ENCODE measurements at regions not wholly inside any gene's neighbourhood (a gene's known extent, or its start where the extent isn't known, plus 50 kb on each side); places are given as distances from the start of the nearest gene placed in this dataset.

DNA sequence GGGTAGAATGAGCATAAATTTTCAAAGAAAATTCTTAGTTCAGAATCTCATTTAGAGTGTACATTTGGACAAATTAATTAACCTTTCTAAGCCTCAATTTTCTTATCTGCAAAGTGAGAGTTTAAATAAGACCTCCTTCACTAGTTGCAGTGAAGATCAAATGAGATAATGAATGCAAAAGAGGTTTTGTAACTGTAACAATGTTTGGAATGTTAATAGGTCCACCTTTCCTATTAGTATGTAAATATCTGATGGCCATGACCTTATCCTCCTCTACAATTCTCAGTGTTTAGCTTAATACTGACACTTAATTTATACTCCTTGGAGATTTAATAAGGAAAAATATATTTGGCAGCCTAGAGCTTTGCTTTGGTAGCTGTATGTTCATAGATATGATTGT is 138.8 kb downstream of the GABRG1 start:
- DNase-seq (ENCODE audit: low read depth), result no peak

DNA sequence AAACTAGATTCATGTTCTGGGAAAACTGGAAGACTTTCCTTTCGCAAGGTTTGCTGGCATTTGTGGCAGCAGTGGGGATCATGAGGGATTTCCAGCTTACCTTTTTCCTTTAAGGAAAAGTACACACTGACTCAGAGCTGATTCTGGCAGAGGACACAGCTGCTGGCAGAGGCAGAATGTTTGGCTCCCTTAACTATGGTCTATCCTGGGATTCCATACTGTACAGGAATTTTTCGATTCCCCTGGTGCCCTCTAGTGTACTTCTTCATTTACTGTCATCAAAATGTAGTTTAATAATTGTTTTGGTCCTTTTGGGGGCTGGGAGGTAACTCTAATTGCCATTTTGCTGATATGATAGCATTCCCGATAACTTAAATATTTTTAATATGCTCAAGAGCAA is 152.7 kb downstream of the GABRG1 start:
- no peak for DNase-seq (ENCODE audit: low read depth)

DNA sequence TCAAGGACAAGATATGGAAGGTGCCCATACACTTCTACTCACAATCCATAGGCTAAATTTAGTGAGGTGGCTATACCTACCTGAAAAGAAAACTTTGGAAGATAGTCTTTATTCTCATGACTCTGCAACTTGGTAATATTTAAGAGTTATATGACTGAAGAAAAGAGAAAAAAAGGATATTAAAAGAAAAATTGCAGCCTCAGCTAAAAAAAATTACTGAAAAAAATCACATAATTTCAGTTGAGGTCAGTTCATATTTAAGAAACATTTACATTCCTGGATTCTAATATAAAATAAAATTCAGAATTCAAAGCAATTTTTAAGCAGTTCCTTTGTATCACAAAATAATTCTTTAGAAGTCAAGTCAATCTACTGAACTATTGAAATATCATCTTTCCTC is 166.5 kb downstream of the GABRG1 start:
- DNase-seq (ENCODE audit: low read depth), result no peak

DNA sequence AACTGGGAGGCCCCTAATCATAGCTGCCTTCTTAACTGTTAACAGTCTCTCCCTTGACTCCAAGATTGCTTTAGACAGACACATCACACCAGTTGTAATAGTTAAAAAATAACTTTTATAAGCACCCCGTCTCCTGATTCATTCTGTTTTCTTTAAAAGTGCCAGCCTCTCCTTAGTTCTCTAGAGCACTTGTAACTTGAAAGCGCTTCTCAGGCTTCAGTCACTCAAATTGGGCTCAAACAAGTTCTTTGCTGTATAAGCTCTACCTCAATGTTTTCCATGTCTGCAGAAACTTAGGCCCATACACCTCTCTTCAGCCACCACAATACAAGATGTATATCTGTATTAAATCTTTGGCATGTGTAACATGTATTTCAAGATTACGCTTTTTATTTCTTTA is 169.6 kb downstream of the GABRG1 start:
- no peak for DNase-seq (ENCODE audit: low read depth)

DNA sequence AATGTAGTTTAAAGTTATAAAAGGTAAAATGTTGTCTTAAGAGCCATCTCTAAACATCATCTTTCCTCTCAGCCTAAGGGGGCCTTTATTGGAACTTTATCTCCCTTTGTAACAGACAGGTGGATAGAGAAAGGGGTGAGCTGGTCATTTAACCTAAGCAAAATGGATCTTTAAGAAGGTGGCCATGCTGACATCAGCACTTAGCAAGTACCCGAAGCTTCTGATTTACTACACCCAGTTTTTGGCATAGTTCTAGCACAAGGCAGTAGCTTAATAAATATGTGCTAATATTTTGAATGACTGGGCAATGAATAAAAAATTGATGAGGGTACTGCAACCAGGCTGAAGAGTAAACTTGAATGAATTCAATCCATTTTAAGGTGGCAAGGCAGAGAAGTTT is 172.7 kb downstream of the GABRG1 start:
- no peak for DNase-seq (ENCODE audit: low read depth)

DNA sequence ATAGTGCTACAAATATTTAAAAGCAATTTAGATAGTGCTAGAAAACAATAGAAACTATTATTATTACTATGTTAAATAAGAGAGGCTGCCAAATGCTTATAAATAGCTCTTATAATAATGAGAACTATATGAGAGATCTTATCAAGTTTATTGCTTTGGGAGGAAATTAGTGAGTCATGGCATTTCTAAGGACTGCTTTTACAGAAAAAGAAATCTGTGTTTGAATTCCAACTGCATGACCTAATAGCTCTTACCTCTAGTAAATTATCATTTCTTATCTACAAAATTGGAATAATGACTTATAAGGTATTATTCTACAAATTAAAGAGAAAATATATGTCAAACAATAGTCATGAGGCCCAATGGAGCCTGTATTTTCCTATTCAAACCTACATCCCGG is 177.2 kb downstream of the GABRG1 start:
- peak; percentile 28 for DNase-seq (ENCODE audit: low read depth)

DNA sequence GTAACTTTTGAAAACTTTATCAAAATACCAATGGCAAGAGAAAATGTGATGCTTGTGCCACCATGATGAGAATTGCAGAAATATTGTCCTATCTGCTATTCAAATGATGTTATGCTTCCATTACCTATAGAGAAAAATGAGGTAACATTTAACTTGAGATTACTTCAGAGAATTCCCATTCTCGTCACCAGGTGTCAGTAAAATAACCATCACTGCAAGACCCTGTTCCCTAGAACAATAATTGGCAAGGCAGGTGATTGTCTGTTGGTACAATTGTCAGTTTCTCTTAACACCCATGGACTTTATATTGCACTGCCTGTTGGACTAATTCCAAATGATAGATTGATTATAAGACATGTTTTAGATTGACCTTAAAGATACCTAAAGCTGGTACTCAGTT is 179.9 kb downstream of the GABRG1 start:
- no peak for DNase-seq (ENCODE audit: low read depth)

DNA sequence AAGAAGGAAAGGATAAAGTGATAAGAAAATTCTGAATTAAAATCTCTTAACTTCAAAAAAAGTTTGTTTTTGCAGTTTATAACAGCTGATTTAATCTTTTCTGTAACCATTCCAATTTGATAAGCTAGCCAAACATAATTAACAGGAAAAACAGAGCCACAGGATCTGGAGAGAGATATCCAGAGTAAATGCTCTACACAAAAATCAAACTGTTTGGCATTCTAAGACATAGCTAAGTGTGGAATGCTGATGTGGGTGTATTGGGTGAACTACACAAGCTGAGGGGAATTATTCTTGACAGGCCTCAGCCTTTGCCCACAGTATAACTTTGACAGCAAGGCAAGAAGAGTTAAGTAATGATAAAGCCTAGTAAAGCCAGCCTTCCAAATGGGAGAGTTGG is 184.8 kb downstream of the GABRG1 start:
- DNase-seq (ENCODE audit: low read depth), result no peak

DNA sequence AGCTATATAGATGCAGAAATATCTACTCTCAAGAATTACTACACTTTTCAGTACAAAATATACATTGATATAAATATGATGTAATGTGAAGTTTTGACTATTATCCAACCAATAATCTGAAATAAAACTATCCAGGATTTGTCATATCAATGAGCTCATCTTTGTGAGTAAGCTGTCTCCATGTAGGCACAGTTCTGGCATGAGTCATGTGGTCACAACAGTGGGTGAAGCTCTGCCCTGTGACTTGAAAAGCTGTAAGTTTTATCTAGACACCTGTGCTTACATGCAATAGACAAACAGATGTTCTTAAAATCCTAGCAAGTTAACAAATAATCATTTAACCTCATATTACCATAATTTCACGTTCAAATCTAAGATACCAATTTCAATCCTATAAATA is 192.7 kb downstream of the GABRG1 start:
- DNase-seq (ENCODE audit: low read depth), result peak; percentile 3

DNA sequence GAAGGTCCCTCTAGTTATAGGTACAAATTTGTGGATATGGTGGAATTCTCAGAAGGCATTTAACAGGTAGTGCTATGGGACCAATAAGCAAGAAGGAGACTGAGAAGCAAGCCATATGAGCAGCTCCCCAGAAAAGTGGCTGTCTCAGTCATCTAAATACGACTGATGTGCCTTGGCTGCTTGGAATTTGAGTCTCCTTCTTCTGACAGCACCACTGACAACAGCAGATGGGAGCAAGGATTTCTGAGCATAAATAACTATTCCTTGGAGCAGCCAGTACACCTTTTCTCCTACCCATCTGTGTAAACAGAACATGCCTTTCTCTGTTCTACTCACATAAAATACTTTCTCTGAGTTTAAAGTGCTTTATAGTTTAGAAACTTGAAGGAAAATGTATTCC is 196.2 kb downstream of the GABRG1 start:
- no peak for DNase-seq (ENCODE audit: low read depth)

DNA sequence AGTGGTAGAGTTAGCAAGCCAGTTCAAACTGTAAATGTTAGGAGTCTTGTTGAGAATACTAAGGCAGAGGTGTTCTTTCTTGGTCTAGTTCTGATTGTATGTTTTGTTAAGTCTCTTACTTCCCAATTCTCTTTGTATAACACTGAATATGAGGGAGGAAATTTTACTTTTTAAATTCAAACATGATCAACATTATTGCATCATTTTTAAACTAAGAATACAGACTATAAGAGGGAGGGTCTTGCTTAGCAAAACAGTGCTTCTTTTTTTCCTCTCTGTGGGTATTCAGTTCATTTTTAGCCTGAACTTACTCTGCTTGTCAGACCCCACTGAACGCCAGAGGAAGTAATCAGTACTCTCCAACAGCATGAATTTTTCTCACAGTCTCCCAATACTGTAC is 198.0 kb downstream of the GABRG1 start:
- DNase-seq (ENCODE audit: low read depth), result no peak

DNA sequence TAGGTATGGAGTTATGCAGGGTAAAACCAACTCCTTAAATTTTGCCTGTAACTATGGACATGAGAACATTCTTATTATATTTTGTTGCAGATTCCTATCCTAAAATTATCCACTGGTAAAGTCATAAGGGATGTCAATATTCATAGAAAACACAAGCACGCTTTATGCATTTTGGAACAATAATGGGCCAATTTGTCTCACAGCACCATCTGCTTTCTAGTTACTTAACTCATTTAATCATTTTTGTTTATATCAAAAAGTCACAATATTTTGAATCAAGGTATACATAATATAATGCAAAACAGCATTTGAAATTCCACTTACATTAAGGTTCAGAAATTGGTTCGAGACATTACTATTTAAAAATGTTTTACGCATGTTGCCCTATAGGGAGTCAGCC is 203.0 kb downstream of the GABRG1 start:
- DNase-seq (ENCODE audit: low read depth), result no peak

DNA sequence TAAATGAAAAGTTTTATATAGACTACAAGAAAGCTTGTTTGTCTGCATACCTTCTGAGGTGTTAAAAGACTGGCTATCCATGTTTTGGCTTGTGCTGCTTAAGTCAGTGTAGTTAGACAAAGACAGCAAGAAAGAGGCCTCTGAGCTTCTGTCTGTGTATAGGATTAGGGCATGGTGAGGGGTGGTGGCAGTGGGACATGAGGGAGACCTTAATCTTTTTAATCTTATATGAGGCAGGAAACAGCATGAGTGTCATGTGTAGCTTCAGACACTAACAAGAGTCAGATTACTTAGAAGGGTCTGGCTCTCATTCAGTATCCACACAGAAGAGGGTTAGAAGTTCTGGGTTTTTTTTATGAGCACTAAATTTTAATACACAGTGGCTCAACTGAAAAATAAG is 213.3 kb downstream of the GABRG1 start:
- no peak for DNase-seq (ENCODE audit: low read depth)

DNA sequence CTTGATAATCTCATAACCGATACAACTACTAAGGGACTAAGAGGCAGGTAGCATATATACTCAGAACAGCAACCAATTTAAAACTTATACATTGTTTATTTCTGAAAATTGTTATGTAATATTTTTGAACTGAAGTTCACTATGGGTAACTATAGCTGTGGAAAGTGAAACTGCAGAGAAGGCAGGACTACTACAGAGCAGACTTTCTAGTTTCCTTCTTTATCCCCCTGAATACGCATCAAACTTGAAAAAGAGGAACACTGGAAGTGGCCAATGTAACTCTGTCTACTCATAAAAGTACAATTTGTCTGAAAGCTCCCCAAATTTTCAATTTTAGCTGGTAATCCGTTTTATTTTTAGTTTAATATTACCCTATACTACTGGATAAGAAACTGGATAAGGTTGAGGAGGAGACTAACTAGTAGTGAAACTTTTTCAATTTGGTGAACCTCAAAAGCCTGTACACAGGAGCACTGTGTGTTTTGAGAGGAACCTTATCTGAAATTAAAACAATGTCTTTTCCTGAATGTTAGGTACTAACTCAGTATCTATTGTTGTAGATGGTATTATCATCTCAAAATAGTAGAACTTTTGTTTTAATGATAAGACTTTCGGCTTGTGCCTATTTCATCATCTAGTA is 225.8 kb downstream of the GABRG1 start:
- DNase-seq (ENCODE audit: low read depth), result no peak

DNA sequence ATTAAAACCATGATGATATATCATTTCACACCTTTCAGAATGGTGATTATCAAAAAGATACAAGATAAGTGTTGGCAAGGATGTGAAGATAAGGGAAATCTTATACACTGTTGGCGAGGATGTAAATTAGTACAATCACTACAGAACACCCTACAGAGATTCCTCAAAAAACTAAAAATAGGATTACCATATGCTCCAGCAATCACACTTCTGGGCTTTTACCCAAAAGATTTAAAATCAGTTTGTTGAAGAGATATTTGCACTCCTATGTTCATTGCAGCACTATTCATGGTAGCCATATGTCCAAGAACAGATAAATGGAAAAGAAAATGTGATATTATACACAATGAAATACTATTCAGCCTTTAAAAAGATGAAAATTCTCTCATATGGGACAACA is 240.4 kb downstream of the GABRG1 start:
- no peak for DNase-seq (ENCODE audit: low read depth)

DNA sequence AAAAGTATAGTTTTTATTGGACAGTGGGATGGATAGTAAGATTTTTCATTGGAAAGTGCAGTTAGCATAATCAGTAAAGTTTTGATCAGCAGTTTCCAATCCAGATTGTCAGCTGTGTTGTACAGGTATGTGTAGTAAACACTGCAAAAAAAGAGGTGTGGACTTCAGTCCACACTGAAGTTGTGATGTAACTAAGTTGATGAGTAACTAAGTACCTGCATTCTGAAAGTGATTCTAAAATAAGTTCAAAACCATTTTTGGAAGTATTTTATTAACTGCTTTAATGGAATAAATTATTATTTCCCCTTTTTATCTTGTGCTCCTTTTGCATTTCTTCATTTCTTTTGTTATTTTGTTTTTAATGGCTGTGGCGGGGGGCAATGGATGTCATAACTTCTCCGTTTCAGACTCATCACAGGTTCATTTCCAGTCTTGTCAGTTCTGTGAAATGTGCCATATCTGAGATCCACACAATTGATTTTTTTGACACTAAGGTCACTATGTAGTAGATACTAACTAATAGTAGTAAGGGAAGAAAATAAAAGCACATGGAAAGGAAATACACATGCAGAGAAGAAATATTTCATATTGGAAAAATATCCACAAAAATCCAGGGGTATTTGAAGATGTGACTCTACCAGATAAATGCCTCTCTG is 247.5 kb downstream of the GABRG1 start:
- DNase-seq (ENCODE audit: low read depth), result no peak

DNA sequence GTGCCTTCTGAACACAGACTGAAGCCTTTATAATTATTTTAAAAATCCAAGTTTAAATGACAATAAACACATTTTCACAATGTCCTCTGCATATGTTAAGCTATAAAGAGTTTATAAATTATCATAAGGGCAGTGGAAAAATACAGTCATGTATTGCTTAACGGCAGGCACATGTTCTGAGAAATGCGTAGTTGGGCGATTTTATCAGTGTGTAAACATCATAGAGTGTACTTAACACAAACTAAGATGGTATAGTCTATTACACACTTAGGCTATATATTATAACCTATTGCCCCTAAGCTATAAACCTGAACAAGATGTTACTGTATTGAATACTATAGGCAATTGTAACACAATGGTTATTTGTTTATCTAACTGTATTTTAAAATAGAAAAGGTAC is 254.7 kb downstream of the GABRG1 start:
- DNase-seq (ENCODE audit: low read depth), result no peak

DNA sequence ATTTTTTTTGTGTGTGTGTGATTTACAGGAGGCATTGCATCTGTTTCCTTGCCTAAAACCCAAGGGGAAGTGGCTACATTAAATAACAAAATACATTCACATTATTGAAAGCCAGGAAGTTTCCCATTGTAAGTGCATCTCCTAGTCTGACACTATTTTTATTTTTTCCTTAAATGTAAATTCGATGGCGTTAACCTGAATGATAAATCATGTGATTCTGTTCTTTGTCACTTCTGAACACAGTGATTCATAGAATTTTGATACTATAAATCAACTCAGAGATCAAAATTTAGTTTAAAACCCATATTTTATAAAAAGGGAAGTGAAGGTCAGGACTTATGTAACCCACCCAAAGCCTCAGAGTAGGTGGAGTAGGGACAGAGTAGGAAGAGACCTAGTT is 258.1 kb downstream of the GABRG1 start:
- no peak for DNase-seq (ENCODE audit: low read depth)

DNA sequence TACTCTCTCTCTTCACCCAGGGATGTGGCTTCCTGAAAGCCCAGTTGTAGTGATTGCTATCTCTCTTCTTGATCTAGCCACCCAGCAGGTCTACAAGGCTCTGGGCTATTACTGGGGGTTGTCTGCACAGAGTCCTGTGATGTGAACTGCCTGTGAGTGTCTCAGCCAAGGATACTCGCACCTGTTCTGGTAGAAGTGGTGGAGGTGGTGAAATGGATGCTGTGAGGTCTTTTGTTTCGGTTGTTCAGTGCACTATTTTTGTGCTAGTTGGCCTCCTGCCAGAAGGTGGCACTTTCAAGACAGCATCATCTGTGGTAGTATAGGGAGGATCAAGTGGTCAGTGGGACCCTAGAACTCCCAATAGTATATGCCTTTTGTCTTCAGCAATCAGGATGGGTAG is 268.0 kb downstream of the GABRG1 start:
- DNase-seq (ENCODE audit: low read depth), result no peak

DNA sequence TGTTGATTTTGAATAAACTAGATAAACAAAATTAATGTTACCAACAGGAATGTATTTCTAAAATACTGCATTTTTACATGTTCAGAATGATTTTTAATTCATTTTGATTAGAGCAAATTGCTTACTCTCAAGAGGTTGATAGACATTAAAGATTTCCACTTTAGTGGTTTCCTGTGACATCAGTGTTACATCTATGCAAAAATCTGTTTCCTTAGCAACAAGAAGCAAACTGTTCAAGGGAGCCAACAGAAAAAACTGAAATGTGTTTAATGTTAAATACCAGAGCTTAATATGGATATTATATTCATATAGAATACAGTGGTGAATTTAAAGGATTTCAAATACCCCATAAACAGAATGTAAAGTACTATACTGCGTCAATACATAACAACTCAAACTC is 277.8 kb downstream of the GABRG1 start:
- no peak for DNase-seq (ENCODE audit: low read depth)

DNA sequence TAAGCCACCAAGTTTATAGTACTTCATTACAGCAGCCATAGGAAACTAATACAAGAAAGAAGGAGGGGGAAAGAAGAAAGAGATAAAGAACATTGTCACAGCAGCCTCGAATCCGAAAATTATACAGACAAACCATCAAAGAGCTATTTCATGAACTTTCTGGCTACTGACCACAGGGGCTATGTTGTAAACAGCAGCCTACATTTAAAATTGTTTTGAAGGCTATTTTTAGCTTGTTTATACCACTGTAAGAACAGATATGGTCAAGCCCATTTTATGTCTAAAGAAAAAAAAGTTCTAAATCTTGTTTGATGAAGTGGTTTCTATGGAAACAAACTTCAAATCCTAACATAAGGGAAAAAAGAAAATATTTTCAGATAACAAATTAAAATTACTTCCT is 282.1 kb downstream of the GABRG1 start:
- no peak for DNase-seq (ENCODE audit: low read depth)

DNA sequence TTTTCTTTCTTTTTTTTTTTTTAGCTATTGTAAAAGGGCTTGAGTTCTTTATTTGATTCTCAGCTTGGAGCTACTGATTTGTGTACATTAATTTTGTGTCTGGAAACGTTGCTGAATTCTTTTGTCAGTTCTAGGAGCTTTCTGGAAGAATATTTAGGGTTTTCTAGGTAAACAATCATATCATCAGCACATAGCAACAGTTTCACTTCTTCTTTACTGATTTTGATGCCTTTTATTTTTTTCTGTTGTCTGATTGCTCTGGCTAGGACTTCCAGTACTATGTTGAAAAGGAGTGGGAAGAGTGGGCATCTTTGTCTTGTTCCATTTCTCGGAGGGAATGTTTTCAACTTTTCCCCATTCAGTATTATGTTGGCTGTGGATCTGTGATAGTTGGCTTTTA is 292.2 kb downstream of the GABRG1 start:
- no peak for DNase-seq (ENCODE audit: low read depth)

DNA sequence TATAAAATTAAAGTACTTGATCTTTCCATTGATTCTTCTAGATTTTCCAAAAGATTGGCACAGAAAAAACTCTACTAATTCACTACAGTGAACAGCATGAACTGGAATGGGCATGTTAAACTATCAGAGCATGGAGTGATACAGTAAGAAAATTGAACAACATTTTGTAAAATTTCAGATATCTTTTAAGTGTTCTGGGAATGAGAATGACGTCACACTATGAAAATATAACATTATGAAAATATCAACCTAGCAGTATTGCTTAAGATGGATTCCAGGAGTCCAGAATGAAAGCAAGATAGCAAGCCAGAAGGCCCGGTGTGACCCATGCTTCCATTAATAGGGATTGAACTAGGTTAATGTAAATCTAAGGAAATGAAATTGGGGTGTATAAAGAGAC is 319.9 kb downstream of the GABRG1 start:
- no peak for DNase-seq (ENCODE audit: low read depth)

DNA sequence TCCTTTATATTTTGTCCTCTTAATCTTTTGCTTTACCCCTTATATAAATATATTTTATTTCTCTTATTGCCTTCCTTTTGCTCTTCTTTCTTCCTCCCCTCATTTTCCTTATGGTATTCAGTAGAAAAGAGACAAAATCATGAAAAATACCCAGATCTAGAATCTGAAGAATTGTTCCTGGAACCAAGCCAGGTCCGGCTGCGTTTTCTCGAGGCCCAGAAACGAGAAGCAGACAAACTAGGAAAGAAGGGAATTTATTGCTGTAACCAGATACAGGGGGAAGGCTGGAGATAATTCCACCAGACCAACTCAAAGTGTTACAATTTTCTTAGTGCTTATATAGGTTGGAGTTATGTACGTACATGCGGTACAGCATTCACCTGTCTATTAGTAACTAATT is 328.7 kb downstream of the GABRG1 start:
- no peak for DNase-seq (ENCODE audit: low read depth)
